CD14-positive monocyte (primary cell): ENCODE measurements at regions not wholly inside any gene's neighbourhood (a gene's known extent, or its start where the extent isn't known, plus 50 kb on each side); places are given as distances from the start of the nearest gene placed in this dataset.

Source experiments
- DNase-seq, 3 donors: peaks; one replicate each; pipeline ENCODE4 v3.0.0-alpha.2; 2011 to 2022
- H2AFZ ChIP-seq: 2 replicates; pipeline ENCODE4 v1.6.0; 2012; ENCODE audit warnings: mild to moderate bottlenecking, low read depth, low read length, inconsistent platforms; ENCODE audit not compliant: insufficient read depth, poor library complexity, severe bottlenecking
- H3K27ac ChIP-seq, 2 donors: 1 replicate in 1 of 2; 2 replicates in 1 of 2; pipeline ENCODE4 v1.5.1; 2012 to 2013; ENCODE audit warnings: low read length in 2 of 2, control low read depth in 1 of 2, inconsistent platforms in 1 of 2, low read depth in 1 of 2, mild to moderate bottlenecking in 1 of 2
- H3K27me3 ChIP-seq, 2 donors: one replicate each; pipeline versions ENCODE4 v1.6.0 to v1.6.1; 2011 to 2013; ENCODE audit warnings: low read length in 2 of 2; ENCODE audit not compliant: control insufficient read depth in 2 of 2, insufficient read depth in 2 of 2
- H3K36me3 ChIP-seq, 2 donors: replicated peaks in 1 of 2; 1 replicate in 1 of 2; 2 replicates in 1 of 2; pipeline versions ENCODE4 v1.5.1 to v1.6.1; 2012 to 2013; ENCODE audit warnings: low read length in 2 of 2, control low read depth in 1 of 2, inconsistent platforms in 1 of 2, mild to moderate bottlenecking in 1 of 2; ENCODE audit not compliant: insufficient read depth in 2 of 2, control insufficient read depth in 1 of 2
- H3K4me1 ChIP-seq, 2 donors: 1 replicate in 1 of 2; 2 replicates in 1 of 2; pipeline versions ENCODE4 v1.5.1 to v1.6.1; 2012 to 2013; ENCODE audit warnings: low read length in 2 of 2, control low read depth in 1 of 2, inconsistent platforms in 1 of 2, mild to moderate bottlenecking in 1 of 2, moderate library complexity in 1 of 2; ENCODE audit not compliant: insufficient read depth in 2 of 2, control insufficient read depth in 1 of 2
- H3K4me2 ChIP-seq: replicated peaks from 2 replicates; pipeline ENCODE3; 2012; ENCODE audit warnings: low read length, moderate library complexity, mild to moderate bottlenecking; ENCODE audit not compliant: poor library complexity, severe bottlenecking; ENCODE audit errors: extremely low read depth
- H3K4me3 ChIP-seq, 3 experiments: fragments of 200-600 bp in 1 of 3; sonication (generic) in 1 of 3; replicated peaks in 1 of 3; 1 replicate in 2 of 3; 2 replicates in 1 of 3; pipeline ENCODE4 v1.5.1; 2011 to 2013; ENCODE audit warnings: low read length in 3 of 3, mild to moderate bottlenecking in 3 of 3, control low read depth in 2 of 3, low read depth in 2 of 3, inconsistent platforms in 1 of 3, moderate library complexity in 1 of 3
- H3K79me2 ChIP-seq: 2 replicates; pipeline ENCODE4 v1.6.0; 2012; ENCODE audit warnings: mild to moderate bottlenecking, control low read depth, inconsistent platforms, low read length, moderate library complexity; ENCODE audit not compliant: insufficient read depth
- H3K9ac ChIP-seq: 2 replicates; pipeline ENCODE4 v1.6.0; 2017; ENCODE audit warnings: low read length, mild to moderate bottlenecking; ENCODE audit not compliant: insufficient read depth, poor library complexity, severe bottlenecking
- H3K9me3 ChIP-seq, 2 donors: replicated peaks in 1 of 2; 1 replicate in 1 of 2; 2 replicates in 1 of 2; pipeline versions ENCODE4 v1.5.1 to v1.6.1; 2012 to 2013; ENCODE audit warnings: low read length in 2 of 2, control low read depth in 1 of 2; ENCODE audit not compliant: control insufficient read depth in 1 of 2, insufficient read depth in 1 of 2
- H4K20me1 ChIP-seq: 2 replicates; pipeline ENCODE4 v1.6.0; 2012; ENCODE audit warnings: mild to moderate bottlenecking, low read length, control low read depth, moderate library complexity; ENCODE audit not compliant: insufficient read depth
- H3K27ac Mint-ChIP-seq, 7 donors: one replicate each; pipeline ENCODE4 v1.8.0; 2020; ENCODE audit warnings: mild to moderate bottlenecking in 7 of 7, mixed read lengths in 7 of 7, moderate library complexity in 6 of 7, inconsistent platforms in 2 of 7
- H3K27me3 Mint-ChIP-seq, 3 donors: one replicate each; pipeline ENCODE4 v1.8.0; 2021 to 2022; ENCODE audit warnings: low read depth in 3 of 3, mild to moderate bottlenecking in 3 of 3, mixed read lengths in 3 of 3, moderate library complexity in 3 of 3, inconsistent platforms in 1 of 3
- H3K36me3 Mint-ChIP-seq, 2 donors: one replicate each; pipeline ENCODE4 v1.8.0; 2020; ENCODE audit warnings: mixed read lengths in 2 of 2, inconsistent platforms in 1 of 2, mild to moderate bottlenecking in 1 of 2
- H3K4me1 Mint-ChIP-seq: one replicate; pipeline ENCODE4 v1.8.0; 2020; ENCODE audit warnings: mild to moderate bottlenecking, mixed read lengths
- H3K4me3 Mint-ChIP-seq, 2 donors: one replicate each; pipeline ENCODE4 v1.8.0; 2020; ENCODE audit warnings: mild to moderate bottlenecking in 2 of 2, mixed read lengths in 2 of 2, moderate library complexity in 1 of 2
- H3K9me3 Mint-ChIP-seq, 7 donors: one replicate each; pipeline ENCODE4 v1.8.0; 2020 to 2022; ENCODE audit warnings: mixed read lengths in 7 of 7, mild to moderate bottlenecking in 6 of 7, moderate library complexity in 6 of 7, inconsistent platforms in 2 of 7
- CTCF ChIP-seq: fragments of 200-600 bp; IDR thresholded peaks from one replicate; pipeline ENCODE4 v1.8.0; 2022; ENCODE audit warnings: antibody characterized with exemption, mild to moderate bottlenecking
- WGBS: methylation state at CpG from one replicate; pipeline ENCODE4 v1.1.5; 2013; ENCODE audit warnings: missing lambda C conversion rate; ENCODE audit not compliant: insufficient coverage; 5-methylcytosine and 5-hydroxymethylcytosine counted together
- intact Hi-C, 2 donors: fragments of 100-400 bp; cut with micrococcal nuclease; formaldehyde crosslinking; loops; one replicate each; pipeline versions ENCODE4 v1.15.0 to v1.15.1; 2023

- intact Hi-C loops = no loop called here
- no peak for TF ChIP-seq CTCF
- H3K27ac ChIP-seq = no peak overlapping the region
- no peak overlapping the region for H2AFZ ChIP-seq
- H4K20me1 ChIP-seq = no peaks in the 10 kb centered on the region
- H3K27me3 ChIP-seq = no peaks in the 10 kb centered on the region
- no peak overlapping the region for H3K9ac ChIP-seq
- no peak for DNase-seq
- no peaks in the 10 kb centered on the region for H3K36me3 ChIP-seq
- Mint-ChIP-seq H3K4me1 (no peaks in the 10 kb centered on the region), H3K27me3 (peaks cover 0 to 2% (median 2%) of the 10 kb centered on the region in 3 donors), H3K4me3 (no peak overlapping the region), H3K9me3 (peaks cover 17 to 27% (median 22%) of the 10 kb centered on the region in 7 donors), H3K27ac (no peak overlapping the region), H3K36me3 (no peaks in the 10 kb centered on the region)
- H3K4me2 ChIP-seq = no peak overlapping the region
- H3K4me1 ChIP-seq = no peaks in the 10 kb centered on the region
- H3K4me3 ChIP-seq = no peak overlapping the region
- H3K79me2 ChIP-seq = no peaks in the 10 kb centered on the region
- 100% methylated on average over 1 of the region's 2 CpGs for WGBS
- H3K9me3 ChIP-seq = peaks cover 0 to 4% of the 10 kb centered on the region in 2 donors
Measured at GRCh38 chr2:58313926-58314325, 72.8 kb upstream of the FANCL start.

GRCh38 chr2:58308435-58308834, 67.3 kb upstream of the FANCL start:
- Histone ChIP-seq H3K27me3 (no peaks in the 10 kb centered on the region), H3K79me2 (no peaks in the 10 kb centered on the region), H2AFZ (no peak overlapping the region), H3K4me2 (no peak overlapping the region), H3K36me3 (no peaks in the 10 kb centered on the region), H3K4me1 (no peaks in the 10 kb centered on the region), H3K27ac (no peak overlapping the region), H4K20me1 (no peaks in the 10 kb centered on the region), H3K9me3 (peaks cover 0 to 2% of the 10 kb centered on the region in 2 donors), H3K4me3 (no peak overlapping the region), H3K9ac (no peak overlapping the region)
- no peak for TF ChIP-seq CTCF
- H3K27ac Mint-ChIP-seq = no peak overlapping the region
- no peaks in the 10 kb centered on the region for H3K36me3 Mint-ChIP-seq
- H3K4me1 Mint-ChIP-seq = no peaks in the 10 kb centered on the region
- peaks cover 2 to 9% (median 5%) of the 10 kb centered on the region in 7 donors for H3K9me3 Mint-ChIP-seq
- no peak overlapping the region for H3K4me3 Mint-ChIP-seq
- no peaks in the 10 kb centered on the region for H3K27me3 Mint-ChIP-seq
- intact Hi-C loops = no loop called here
- no peak for DNase-seq
